ENCODE measurements at regions not wholly inside any gene's neighbourhood (a gene's known extent, or its start where the extent isn't known, plus 50 kb on each side); places are given as distances from the start of the nearest gene placed in this dataset.

DNA sequence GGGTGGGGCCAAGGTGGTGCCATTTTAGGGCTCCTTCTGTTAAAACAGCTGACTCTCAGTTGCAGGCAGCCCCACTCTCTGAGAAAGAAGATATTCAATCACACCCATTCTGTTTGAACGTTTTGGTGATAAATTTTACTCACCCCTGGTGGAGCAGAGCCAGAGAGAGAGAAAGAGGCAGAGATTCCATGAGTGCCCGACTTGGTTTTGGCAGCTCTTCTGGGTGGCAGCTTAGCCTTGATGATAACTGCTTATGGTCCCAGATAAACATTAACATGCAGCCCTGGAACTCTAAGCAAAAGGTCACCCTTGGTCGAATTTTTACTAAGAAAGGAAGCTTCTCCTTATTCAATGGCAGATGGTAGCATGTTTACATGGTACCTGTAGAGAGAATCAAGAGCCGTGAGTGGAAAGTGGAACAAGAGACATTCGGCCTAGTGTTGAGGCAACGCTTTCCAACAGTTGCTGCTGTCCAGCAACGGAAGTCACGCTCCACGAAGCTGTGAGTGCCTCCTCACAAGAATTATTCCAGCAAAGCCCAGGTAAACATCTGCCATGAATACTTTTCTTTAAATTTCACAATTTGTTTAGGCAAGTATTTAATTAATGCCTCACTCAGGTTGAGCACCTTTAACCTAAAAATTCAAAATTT lies 530.6 kb upstream of the ROBO2 start:
- POLR2A ChIA-PET, result no interaction called here
- Mint-ChIP-seq H3K27ac (no peak overlapping the region), H3K4me3 (no peak overlapping the region), H3K27me3 (no peaks in the 10 kb centered on the region), H3K4me1 (no peaks in the 10 kb centered on the region), H3K36me3 (ENCODE audit: low read depth) (no peaks in the 10 kb centered on the region), H3K9me3 (peaks cover 7% of the 10 kb centered on the region)
- no peak for ATAC-seq (ENCODE audit: low read depth)
- intact Hi-C loops (cut with micrococcal nuclease), result no loop called here
- no peak for DNase-seq
- CTCF ChIA-PET, result no interaction called here
- TF ChIP-seq, protein P1, sequence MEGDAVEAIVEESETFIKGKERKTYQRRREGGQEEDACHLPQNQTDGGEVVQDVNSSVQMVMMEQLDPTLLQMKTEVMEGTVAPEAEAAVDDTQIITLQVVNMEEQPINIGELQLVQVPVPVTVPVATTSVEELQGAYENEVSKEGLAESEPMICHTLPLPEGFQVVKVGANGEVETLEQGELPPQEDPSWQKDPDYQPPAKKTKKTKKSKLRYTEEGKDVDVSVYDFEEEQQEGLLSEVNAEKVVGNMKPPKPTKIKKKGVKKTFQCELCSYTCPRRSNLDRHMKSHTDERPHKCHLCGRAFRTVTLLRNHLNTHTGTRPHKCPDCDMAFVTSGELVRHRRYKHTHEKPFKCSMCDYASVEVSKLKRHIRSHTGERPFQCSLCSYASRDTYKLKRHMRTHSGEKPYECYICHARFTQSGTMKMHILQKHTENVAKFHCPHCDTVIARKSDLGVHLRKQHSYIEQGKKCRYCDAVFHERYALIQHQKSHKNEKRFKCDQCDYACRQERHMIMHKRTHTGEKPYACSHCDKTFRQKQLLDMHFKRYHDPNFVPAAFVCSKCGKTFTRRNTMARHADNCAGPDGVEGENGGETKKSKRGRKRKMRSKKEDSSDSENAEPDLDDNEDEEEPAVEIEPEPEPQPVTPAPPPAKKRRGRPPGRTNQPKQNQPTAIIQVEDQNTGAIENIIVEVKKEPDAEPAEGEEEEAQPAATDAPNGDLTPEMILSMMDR (IDR thresholded peaks at IDR 0.05), result no peak

DNA sequence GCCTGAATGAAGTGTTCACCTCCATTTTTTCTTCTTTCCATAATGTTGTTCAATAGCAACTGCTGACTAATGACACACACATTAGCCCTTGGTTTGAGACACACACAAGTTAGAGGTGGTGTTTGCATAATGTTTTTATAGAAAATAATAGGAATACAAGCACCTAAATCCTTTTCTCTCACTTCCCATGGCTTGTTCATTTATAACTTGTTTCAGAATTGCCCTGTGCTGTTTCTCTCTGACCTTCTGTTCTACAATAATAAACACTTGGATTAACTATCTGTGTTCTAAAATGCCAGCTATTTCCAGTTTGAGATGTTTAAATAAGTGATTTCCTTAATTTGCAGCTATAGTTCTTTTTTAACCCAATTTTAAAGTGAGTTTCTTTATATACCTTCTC lies 525.1 kb upstream of the ROBO2 start:
- POLR2A ChIA-PET, result no interaction called here
- H3K4me1 Mint-ChIP-seq, result no peaks in the 10 kb centered on the region
- CTCF ChIA-PET, result no interaction called here
- ATAC-seq (ENCODE audit: low read depth), result no peak
- no peak overlapping the region for H3K4me3 Mint-ChIP-seq
- no peak overlapping the region for H3K27ac Mint-ChIP-seq
- no peak for DNase-seq
- no peaks in the 10 kb centered on the region for H3K27me3 Mint-ChIP-seq
- TF ChIP-seq, protein P1 (IDR thresholded peaks at IDR 0.05), result no peak
- peaks cover 6% of the 10 kb centered on the region for H3K9me3 Mint-ChIP-seq
- no peaks in the 10 kb centered on the region for H3K36me3 Mint-ChIP-seq (ENCODE audit: low read depth)
- intact Hi-C loops (cut with micrococcal nuclease), result no loop called here

DNA sequence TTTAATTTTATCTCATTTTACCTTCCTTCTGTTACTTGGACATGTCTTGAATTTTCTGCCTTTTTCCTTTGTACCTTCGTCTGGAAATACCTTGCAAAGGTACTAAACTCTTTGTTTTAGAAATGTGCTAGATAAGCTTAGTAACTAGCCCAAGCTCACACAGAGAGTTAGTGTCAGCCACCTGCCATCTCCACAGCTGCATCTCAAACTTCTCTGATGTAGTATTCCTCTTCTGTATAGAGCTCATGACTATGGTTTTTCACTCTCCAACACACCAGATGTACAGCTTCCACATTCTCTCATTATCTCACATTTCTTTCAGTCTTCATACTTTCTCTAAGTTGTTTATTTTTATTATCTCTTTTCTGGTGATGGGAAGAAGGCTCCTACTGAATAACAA lies 516.6 kb upstream of the ROBO2 start:
- ATAC-seq (ENCODE audit: low read depth) (no peak), DNase-seq (no peak)
- TF ChIP-seq, protein P1 (IDR thresholded peaks at IDR 0.05), result no peak
- no peak overlapping the region for H3K27ac Mint-ChIP-seq
- peaks cover 2% of the 10 kb centered on the region for H3K9me3 Mint-ChIP-seq
- CTCF ChIA-PET, result no interaction called here
- H3K36me3 Mint-ChIP-seq (ENCODE audit: low read depth), result no peaks in the 10 kb centered on the region
- no peaks in the 10 kb centered on the region for H3K4me1 Mint-ChIP-seq
- H3K4me3 Mint-ChIP-seq, result no peak overlapping the region
- POLR2A ChIA-PET, result no interaction called here
- no peaks in the 10 kb centered on the region for H3K27me3 Mint-ChIP-seq
- intact Hi-C loops (cut with micrococcal nuclease), result no loop called here

DNA sequence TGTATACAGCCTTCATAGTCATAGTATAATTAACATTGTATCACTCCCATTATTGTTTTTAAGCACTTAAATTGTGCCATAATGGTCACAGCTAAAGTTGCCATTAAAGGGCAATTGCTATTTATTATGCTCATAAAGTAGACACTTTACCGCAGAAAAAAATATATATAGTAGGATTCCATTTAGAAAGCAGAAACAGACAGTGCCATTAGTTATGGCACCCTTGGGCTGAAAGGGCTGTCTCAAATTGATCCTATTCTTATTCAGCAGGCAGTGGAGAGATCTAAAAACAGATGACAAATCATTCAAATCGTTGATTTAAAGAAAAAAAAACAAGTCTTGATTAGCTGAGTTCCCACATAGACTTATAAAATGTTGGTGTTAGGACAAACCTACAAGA lies 514.2 kb upstream of the ROBO2 start:
- Mint-ChIP-seq H3K9me3 (no peaks in the 10 kb centered on the region), H3K36me3 (ENCODE audit: low read depth) (no peaks in the 10 kb centered on the region), H3K27ac (no peak overlapping the region), H3K4me3 (no peak overlapping the region), H3K27me3 (no peaks in the 10 kb centered on the region), H3K4me1 (no peaks in the 10 kb centered on the region)
- intact Hi-C loops (cut with micrococcal nuclease), result no loop called here
- ChIA-PET CTCF (no interaction called here), POLR2A (no interaction called here)
- no peak for DNase-seq
- TF ChIP-seq, protein P1 (IDR thresholded peaks at IDR 0.05), result no peak
- ATAC-seq (ENCODE audit: low read depth), result no peak

DNA sequence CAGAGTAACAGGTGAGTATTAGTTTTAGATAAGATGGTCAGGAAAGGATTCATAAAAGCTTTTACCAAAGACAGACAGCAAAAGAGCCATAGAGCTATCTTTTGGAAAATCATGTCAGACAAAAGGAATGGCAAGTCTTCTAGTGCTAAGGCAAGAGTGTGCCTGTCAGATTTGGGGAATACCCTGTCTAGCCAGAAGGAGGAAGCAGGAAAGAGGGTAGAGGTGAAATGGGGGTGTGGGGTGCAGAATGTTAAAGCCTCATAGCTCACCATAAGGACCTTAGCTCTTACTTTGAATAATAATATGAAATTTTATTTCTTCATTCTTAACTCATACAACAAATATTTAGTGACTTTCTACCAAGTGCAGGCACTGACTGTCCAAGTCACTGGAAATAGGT lies 512.1 kb upstream of the ROBO2 start:
- TF ChIP-seq, protein P1 (IDR thresholded peaks at IDR 0.05), result no peak
- peaks cover 2% of the 10 kb centered on the region for H3K9me3 Mint-ChIP-seq
- no peaks in the 10 kb centered on the region for H3K27me3 Mint-ChIP-seq
- DNase-seq, result no peak
- H3K36me3 Mint-ChIP-seq (ENCODE audit: low read depth), result no peaks in the 10 kb centered on the region
- intact Hi-C loops (cut with micrococcal nuclease), result no loop called here
- H3K27ac Mint-ChIP-seq, result no peak overlapping the region
- ChIA-PET POLR2A (no interaction called here), CTCF (no interaction called here)
- no peak for ATAC-seq (ENCODE audit: low read depth)
- H3K4me1 Mint-ChIP-seq, result no peaks in the 10 kb centered on the region
- H3K4me3 Mint-ChIP-seq, result no peak overlapping the region
